NB4 (cell line): ENCODE measurements at regions not wholly inside any gene's neighbourhood (a gene's known extent, or its start where the extent isn't known, plus 50 kb on each side); places are given as distances from the start of the nearest gene placed in this dataset.

ENCODE experiments used
- CTCF ChIP-seq: IDR thresholded peaks from one replicate; pipeline ENCODE4 v1.5.1; 2012; ENCODE audit warnings: low read depth, low read length
- MAX ChIP-seq: IDR thresholded peaks from 2 replicates; pipeline ENCODE4 v1.6.1; 2011; ENCODE audit warnings: low read depth, low read length
- MYC ChIP-seq: IDR thresholded peaks from 2 replicates; pipeline ENCODE4 v1.6.1; 2011; ENCODE audit warnings: low read depth, low read length
- POLR2A ChIP-seq: IDR thresholded peaks from 2 replicates; pipeline ENCODE4 v1.6.1; 2011; ENCODE audit warnings: mild to moderate bottlenecking; ENCODE audit not compliant: insufficient read length; ENCODE audit errors: extremely low read depth

- TF ChIP-seq CTCF (no peak), MAX (no peak), POLR2A (no peak), MYC (no peak)
Measured at GRCh38 chr10:78578929-78579328, 489.8 kb upstream of the ZMIZ1 start.
